ENCODE measurements at regions not wholly inside any gene's neighbourhood (a gene's known extent, or its start where the extent isn't known, plus 50 kb on each side); places are given as distances from the start of the nearest gene placed in this dataset.

DNA sequence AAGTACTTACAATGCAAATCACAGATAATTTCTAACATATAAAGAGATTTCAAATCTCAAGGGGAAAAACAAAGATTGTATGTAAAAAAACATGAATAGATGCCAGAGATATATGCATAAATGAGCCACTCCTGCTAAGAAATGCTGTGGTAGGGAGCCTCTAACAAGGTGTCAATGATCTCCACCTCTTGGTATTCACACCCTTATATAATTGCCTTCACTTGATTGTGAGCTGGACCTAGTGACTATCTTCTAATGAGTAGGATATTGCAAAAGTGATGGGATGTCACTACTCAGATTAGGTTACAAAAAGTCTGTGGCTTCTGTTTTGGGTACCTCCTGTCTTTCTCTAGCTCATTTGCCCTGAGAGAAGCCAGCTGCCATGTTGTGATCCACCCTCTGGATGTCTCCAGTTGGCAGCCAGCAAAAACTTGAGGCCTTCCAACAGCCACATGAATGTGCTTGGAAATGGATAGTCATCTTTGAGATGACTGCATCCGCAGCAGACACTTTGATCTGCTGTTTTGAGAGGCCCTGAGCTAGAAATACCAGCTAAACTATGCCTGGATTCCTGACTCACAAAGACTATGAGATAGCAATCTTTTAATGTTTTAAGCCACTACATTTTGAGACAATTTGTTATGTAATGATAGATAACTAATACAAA is 196.1 kb upstream of the FGGY start:
- ATAC-seq (no peak), DNase-seq (no peak)
- TF ChIP-seq CTCF (IDR thresholded peaks at IDR 0.05) (no peak), POLR2A (IDR thresholded peaks at IDR 0.05) (no peak)
- no peaks in the 10 kb centered on the region for H3K27me3 ChIP-seq
- intact Hi-C loops (cut with DNase I) = no loop called here
- no peaks in the 10 kb centered on the region for H3K36me3 ChIP-seq
- no CpG with 5 or more reads among the region's 1 CpG for WGBS (ENCODE audit: insufficient coverage, low coverage, low lambda C conversion rate, missing lambda C conversion rate)
- H3K4me3 ChIP-seq = no peak overlapping the region
- no peaks in the 10 kb centered on the region for H3K9me3 ChIP-seq
- H3K27ac ChIP-seq = no peak overlapping the region
- H3K4me1 ChIP-seq = no peaks in the 10 kb centered on the region

DNA sequence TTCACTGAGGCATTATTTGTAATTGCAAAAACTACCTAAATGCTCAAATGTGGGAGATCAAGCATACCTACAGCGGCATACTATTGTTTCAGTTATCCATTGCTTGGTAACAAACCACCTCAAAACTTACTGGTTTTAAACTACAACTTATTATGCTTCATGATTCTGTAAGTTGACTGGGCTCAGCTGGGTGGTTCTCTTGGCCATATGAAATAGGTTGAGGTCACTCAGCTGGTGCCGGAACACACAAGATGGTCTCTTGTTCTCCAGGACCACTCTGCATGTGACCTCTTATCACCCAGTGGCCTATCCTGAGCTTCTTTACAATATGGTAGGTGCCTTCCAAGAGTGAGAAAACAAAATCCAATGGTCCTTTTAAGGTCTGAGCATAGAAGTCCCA is 195.4 kb upstream of the FGGY start:
- no peak for DNase-seq
- Histone ChIP-seq H3K4me1 (no peaks in the 10 kb centered on the region), H3K9me3 (no peaks in the 10 kb centered on the region), H3K27me3 (no peaks in the 10 kb centered on the region), H3K4me3 (no peak overlapping the region), H3K36me3 (no peaks in the 10 kb centered on the region), H3K27ac (no peak overlapping the region)
- ATAC-seq = no peak
- intact Hi-C loops (cut with DNase I) = no loop called here
- WGBS (ENCODE audit: insufficient coverage, low coverage, low lambda C conversion rate, missing lambda C conversion rate) = 68% methylated on average over 2 of the region's 2 CpGs
- TF ChIP-seq CTCF (IDR thresholded peaks at IDR 0.05) (no peak), POLR2A (IDR thresholded peaks at IDR 0.05) (no peak)

- no peak for TF ChIP-seq POLR2A (IDR thresholded peaks at IDR 0.05)
- TF ChIP-seq CTCF (IDR thresholded peaks at IDR 0.05) = no peak
- no peak for DNase-seq
- no peak for ATAC-seq
- H3K36me3 ChIP-seq = no peaks in the 10 kb centered on the region
- H3K27me3 ChIP-seq = no peaks in the 10 kb centered on the region
- no peaks in the 10 kb centered on the region for H3K4me1 ChIP-seq
- no peak overlapping the region for H3K27ac ChIP-seq
- WGBS (ENCODE audit: insufficient coverage, low coverage, low lambda C conversion rate, missing lambda C conversion rate) = 93% methylated on average over 4 of the region's 4 CpGs
- no peaks in the 10 kb centered on the region for H3K9me3 ChIP-seq
- intact Hi-C loops (cut with DNase I) = no loop called here
- H3K4me3 ChIP-seq = no peak overlapping the region
These were observed 193.4 kb upstream of the FGGY start for GRCh38 chr1:59103457-59103856.

- WGBS (ENCODE audit: insufficient coverage, low coverage, low lambda C conversion rate, missing lambda C conversion rate) = 53% methylated on average over 4 of the region's 4 CpGs
- peak in 1 of 4 donors; percentile 39 for ATAC-seq
- DNase-seq = no peak
These were observed 192.6 kb upstream of the FGGY start for GRCh38 chr1:59104191-59104760.

More at GRCh38 chr1:59104191-59104760, 192.6 kb upstream of the FGGY start:
- H3K27me3 ChIP-seq = no peaks in the 10 kb centered on the region
- no peak overlapping the region for H3K27ac ChIP-seq
- H3K9me3 ChIP-seq = no peaks in the 10 kb centered on the region
- TF ChIP-seq CTCF (IDR thresholded peaks at IDR 0.05) (no peak), POLR2A (IDR thresholded peaks at IDR 0.05) (no peak)
- no peaks in the 10 kb centered on the region for H3K36me3 ChIP-seq
- H3K4me3 ChIP-seq = no peak overlapping the region
- no peaks in the 10 kb centered on the region for H3K4me1 ChIP-seq
- intact Hi-C loops (cut with DNase I) = no loop called here
